Dermis microvascular lymphatic vessel endothelial cell (primary cell): ENCODE measurements at regions not wholly inside any gene's neighbourhood (a gene's known extent, or its start where the extent isn't known, plus 50 kb on each side); places are given as distances from the start of the nearest gene placed in this dataset.
"Not testable (repeated sequence)": the region's sequence is repeated elsewhere in the genome, so short reads cannot be mapped to it uniquely, and the experiment has no call there.

ENCODE experiments used
- DNase-seq, 2 donors: peaks; one replicate each; pipeline versions ENCODE4 v3.0.0 to v3.0.0-alpha.2; 2010; ENCODE audit warnings: low read depth in 2 of 2

GRCh38 chr10:123221418-123221817, 67.2 kb downstream of the BUB3 start:
- DNase-seq, result no peak

- DNase-seq, result no peak
These were observed 68.6 kb downstream of the BUB3 start for GRCh38 chr10:123222832-123223231.

- no peak for DNase-seq
These were observed 73.5 kb downstream of the BUB3 start for GRCh38 chr10:123227706-123228105.

GRCh38 chr10:123229927-123230630, 75.9 kb downstream of the BUB3 start:
- DNase-seq, result no peak

GRCh38 chr10:123232879-123233278, 78.7 kb downstream of the BUB3 start:
- DNase-seq, result not testable (repeated sequence)

GRCh38 chr10:123235014-123235413, 80.8 kb downstream of the BUB3 start:
- DNase-seq, result not testable (repeated sequence)

GRCh38 chr10:123236126-123236525, 81.9 kb downstream of the BUB3 start:
- no peak for DNase-seq

GRCh38 chr10:123240250-123240649, 86.0 kb downstream of the BUB3 start:
- no peak for DNase-seq

- DNase-seq, result no peak
These were observed 86.6 kb downstream of the BUB3 start for GRCh38 chr10:123240776-123241175.

- no peak for DNase-seq
These were observed 87.4 kb downstream of the BUB3 start for GRCh38 chr10:123241391-123242141.

- no peak for DNase-seq
These were observed 90.5 kb downstream of the BUB3 start for GRCh38 chr10:123244747-123245146.

GRCh38 chr10:123245264-123245663, 91.1 kb downstream of the BUB3 start:
- no peak for DNase-seq

- DNase-seq, result no peak
These were observed 95.7 kb downstream of the BUB3 start for GRCh38 chr10:123249894-123250293.

- no peak for DNase-seq
These were observed 96.4 kb downstream of the BUB3 start for GRCh38 chr10:123250640-123251039.

- DNase-seq, result no peak
These were observed 98.6 kb downstream of the BUB3 start for GRCh38 chr10:123252779-123253178.

- DNase-seq, result not testable (repeated sequence)
These were observed 100.1 kb downstream of the BUB3 start for GRCh38 chr10:123254343-123254742.

- DNase-seq, result no peak
These were observed 103.8 kb downstream of the BUB3 start for GRCh38 chr10:123257904-123258456.

GRCh38 chr10:123259081-123259480, 104.9 kb downstream of the BUB3 start:
- DNase-seq, result no peak

GRCh38 chr10:123259791-123260190, 105.6 kb downstream of the BUB3 start:
- no peak for DNase-seq

GRCh38 chr10:123262456-123262855, 108.3 kb downstream of the BUB3 start:
- no peak for DNase-seq

GRCh38 chr10:123266971-123267370, 112.8 kb downstream of the BUB3 start:
- DNase-seq, result no peak

GRCh38 chr10:123269017-123269552, 114.9 kb downstream of the BUB3 start:
- no peak for DNase-seq
